WERI-Rb-1 (cell line): ENCODE measurements at regions not wholly inside any gene's neighbourhood (a gene's known extent, or its start where the extent isn't known, plus 50 kb on each side); places are given as distances from the start of the nearest gene placed in this dataset.

Experiments
- DNase-seq: peaks from one replicate; pipeline ENCODE4 v3.0.0-alpha.2; 2020
- H3K27ac ChIP-seq: fragments of 250-450 bp; sonication (Bioruptor Pico); 2 replicates; pipeline ENCODE4 v1.5.1; 2020; ENCODE audit warnings: mild to moderate bottlenecking, moderate library complexity
- H3K27me3 ChIP-seq: fragments of 250-450 bp; sonication (Bioruptor Pico); 2 replicates; pipeline ENCODE4 v1.5.1; 2021; ENCODE audit warnings: mild to moderate bottlenecking, low read depth, moderate library complexity; ENCODE audit not compliant: insufficient read depth, severe bottlenecking
- H3K36me3 ChIP-seq: fragments of 250-450 bp; sonication (Bioruptor Pico); 2 replicates; pipeline ENCODE4 v1.5.1; 2020; ENCODE audit warnings: mild to moderate bottlenecking, moderate library complexity
- H3K4me3 ChIP-seq: 2 replicates; pipeline ENCODE4 v1.5.1; 2011; ENCODE audit warnings: low read depth, mild to moderate bottlenecking, control low read depth, low read length
- H3K9me3 ChIP-seq: fragments of 250-450 bp; sonication (Bioruptor Pico); 2 replicates; pipeline ENCODE4 v1.5.1; 2021; ENCODE audit warnings: mild to moderate bottlenecking, moderate library complexity; ENCODE audit not compliant: severe bottlenecking
- CTCF ChIP-seq: IDR thresholded peaks from 2 replicates; pipeline ENCODE4 v1.5.1; 2011; ENCODE audit warnings: low read depth, mild to moderate bottlenecking, control low read depth, inconsistent platforms, low read length

DNA sequence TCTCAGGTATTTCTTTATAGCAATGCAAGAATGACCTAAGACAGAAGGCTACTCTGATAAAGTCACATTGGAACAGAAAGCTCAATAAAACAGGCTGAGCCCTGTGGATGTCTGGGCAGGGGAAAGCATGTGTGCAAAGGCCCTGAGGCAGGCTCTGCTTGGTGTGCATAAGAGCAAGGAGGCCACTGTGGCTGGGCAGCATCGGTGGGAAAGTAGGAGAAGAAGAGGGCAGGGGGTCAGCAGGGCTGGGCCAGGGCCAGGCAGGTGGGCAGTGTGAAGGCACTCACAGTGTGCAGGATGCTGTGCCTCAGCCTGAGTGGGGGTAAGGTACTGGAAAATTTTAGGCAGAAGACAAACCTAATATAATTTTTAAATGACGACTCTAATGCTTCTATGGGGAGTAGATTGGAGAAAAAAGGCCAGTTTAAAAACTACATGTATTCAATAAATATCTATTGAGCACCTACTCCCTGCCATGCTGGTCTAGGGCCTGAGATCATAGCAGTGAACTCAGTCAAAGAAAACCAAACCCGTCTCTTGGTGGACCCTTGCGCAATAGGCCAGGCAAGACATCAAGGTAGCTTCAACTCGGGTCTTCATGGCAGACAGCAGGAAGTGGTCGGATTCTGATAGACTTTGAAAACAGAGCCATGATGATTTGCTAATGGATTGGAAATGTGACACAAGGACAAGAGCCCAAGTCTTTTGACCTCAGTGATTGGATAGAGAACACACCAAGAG is 572.3 kb downstream of the TCERG1L start:
- Histone ChIP-seq H3K36me3 (no peaks in the 10 kb centered on the region), H3K4me3 (no peak overlapping the region), H3K27ac (no peak overlapping the region), H3K27me3 (no peaks in the 10 kb centered on the region), H3K9me3 (no peaks in the 10 kb centered on the region)
- no peak for DNase-seq
- TF ChIP-seq CTCF = no peak

DNA sequence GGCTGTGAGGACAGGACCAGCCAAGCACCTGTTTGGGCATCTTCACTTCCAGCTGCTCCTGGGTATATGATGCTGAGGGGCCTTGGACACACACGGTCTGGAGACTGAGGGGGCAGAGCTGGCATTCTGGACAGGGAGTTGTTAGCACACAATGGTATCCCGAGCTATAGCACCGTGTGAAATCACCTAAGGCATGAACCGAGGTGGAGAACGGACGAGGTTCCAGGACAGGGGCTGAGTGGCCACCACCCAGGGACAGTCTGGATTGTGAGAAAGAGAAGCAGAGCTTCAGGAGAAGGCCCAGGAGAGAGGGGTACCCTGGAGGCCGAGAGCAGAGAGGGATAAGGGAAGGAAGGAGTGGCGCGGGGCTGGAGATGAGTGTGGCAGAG is 571.8 kb downstream of the TCERG1L start:
- no peak for DNase-seq
- TF ChIP-seq CTCF = no peak
- Histone ChIP-seq H3K36me3 (no peaks in the 10 kb centered on the region), H3K27ac (no peak overlapping the region), H3K4me3 (no peak overlapping the region), H3K27me3 (no peaks in the 10 kb centered on the region), H3K9me3 (no peaks in the 10 kb centered on the region)

DNA sequence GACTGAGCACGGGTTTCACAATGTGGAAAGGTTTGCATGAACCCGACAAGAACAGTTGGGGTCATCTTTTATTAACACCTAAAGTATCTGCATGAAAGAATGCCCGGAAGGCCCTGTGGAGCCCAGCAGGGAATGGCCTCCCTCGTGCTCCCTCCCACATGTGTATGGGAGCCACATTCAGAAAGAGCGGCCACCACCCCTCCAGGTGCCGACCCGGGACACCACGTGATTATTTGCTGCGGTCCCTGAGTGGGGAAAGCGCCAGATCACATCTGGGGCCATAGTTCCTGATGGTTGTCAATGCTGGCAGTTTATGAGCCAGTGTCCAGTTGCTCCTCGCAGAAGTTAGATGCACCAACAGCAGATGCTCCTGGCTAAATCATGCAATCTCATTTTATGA is 571.4 kb downstream of the TCERG1L start:
- no peak for DNase-seq

DNA sequence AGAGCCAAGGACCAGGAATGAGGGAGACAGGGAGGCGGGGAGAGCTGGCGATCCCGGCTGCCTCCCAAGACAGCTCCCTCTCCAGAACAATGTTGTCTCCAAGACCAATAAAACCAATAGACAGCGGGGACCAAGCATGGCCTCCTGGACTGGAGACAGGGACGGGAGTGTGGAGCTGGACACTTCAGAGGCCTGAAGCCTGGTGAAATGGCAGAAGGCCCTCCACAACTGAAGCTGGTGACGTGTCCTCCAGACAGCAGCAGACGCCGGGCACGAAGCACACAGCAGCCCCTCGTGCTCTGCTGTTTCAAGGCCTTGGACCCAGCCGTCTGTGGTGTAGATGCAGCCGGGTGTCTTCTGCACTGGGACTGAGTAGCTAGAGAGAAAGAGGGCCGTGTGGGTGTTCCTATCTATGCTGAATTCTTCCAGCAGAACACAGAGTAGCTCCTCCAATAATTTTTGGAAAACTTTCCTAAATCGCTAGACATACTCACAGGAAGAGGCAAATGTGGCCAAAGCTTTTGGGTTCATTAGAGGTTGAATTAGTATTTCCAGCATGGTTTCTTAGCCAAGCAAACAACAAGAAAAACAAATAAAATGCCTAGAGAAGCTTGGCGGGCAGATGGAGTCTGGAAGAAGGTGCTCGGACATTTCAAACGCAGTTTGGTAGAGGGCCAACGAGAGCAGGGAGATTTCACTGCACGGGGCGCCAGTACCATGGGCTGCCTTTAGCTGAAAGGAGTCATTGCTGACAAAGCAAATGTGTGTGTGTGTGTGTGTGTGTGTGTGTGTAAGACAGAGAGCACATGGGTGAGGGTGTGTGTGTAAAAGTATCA is 570.4 kb downstream of the TCERG1L start:
- no peak for DNase-seq
- Histone ChIP-seq H3K27me3 (no peaks in the 10 kb centered on the region), H3K4me3 (no peak overlapping the region), H3K27ac (no peak overlapping the region), H3K36me3 (no peaks in the 10 kb centered on the region), H3K9me3 (no peaks in the 10 kb centered on the region)
- no peak for TF ChIP-seq CTCF

More for the DNA sequence above, 571.4 kb downstream of the TCERG1L start:
- no peaks in the 10 kb centered on the region for H3K9me3 ChIP-seq
- H3K27ac ChIP-seq = no peak overlapping the region
- H3K27me3 ChIP-seq = no peaks in the 10 kb centered on the region
- no peak overlapping the region for H3K4me3 ChIP-seq
- TF ChIP-seq CTCF = no peak
- H3K36me3 ChIP-seq = no peaks in the 10 kb centered on the region

DNA sequence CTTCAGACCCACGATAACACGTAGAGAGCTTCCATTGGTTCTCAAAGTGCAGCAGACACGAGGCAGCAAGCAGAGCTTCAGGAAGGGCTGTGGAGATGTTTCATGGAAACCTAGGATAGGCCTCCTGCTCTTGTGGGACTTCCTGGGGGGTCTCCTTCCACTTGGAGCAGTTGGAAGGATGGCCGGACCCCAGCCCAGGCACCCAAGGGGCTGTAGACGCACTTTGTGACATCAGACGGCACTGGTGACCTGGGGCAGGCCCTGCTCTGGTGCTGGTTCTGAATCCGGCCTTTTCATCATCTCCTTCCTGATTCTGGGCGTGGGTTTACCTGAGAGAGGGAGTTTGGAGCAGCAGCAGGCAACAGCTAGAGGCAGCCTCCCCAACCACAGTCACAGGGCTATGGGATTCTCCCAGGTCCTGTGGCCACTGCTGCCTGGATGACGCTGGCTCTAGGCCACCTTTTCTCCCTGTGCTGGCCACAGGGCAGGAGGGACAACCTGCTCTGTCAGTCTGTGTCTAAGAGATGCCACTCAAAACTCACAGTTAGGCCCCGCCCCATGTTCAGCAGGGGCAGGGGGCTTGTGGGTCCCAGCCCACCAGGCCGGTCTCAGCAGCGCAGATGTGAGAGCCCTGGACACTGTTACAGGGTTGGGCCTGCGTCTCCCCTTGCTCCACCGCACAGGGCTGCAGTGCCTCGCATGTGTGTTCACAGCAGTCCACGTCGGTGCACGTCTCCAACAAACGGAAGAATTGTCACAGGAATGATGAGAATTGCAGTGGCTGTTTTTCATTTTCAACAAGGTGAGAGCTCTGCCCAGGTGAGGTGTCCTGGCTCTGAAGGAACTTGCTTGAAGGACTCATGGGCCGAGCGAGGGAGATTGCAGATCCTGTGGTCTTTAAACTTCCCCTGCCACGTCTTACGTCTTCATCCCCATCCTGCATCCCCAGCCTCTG is 569.3 kb downstream of the TCERG1L start:
- no peak for TF ChIP-seq CTCF
- Histone ChIP-seq H3K27me3 (no peaks in the 10 kb centered on the region), H3K27ac (no peak overlapping the region), H3K36me3 (no peaks in the 10 kb centered on the region), H3K4me3 (no peak overlapping the region), H3K9me3 (no peaks in the 10 kb centered on the region)
- DNase-seq = no peak
